Suprapubic skin (tissue), 4 donors: ENCODE measurements at regions not wholly inside any gene's neighbourhood (a gene's known extent, or its start where the extent isn't known, plus 50 kb on each side); places are given as distances from the start of the nearest gene placed in this dataset.
A peak's percentile ranks its signal among the peaks of the same experiment; 100 is the strongest.
"Not testable (repeated sequence)": the region's sequence is repeated elsewhere in the genome, so short reads cannot be mapped to it uniquely, and the experiment has no call there.

Experiments used
- DNase-seq, 2 donors: peaks; one replicate each; pipeline ENCODE4 v3.0.0-alpha.2; 2019; ENCODE audit warnings: low spot score in 2 of 2
- H3K27ac ChIP-seq: fragments of 200-600 bp; sonication (generic); one replicate; pipeline ENCODE4 v1.5.1; 2019
- H3K27me3 ChIP-seq: fragments of 200-600 bp; sonication (generic); one replicate; pipeline ENCODE4 v1.5.1; 2019
- H3K36me3 ChIP-seq: fragments of 200-600 bp; sonication (generic); one replicate; pipeline ENCODE4 v1.5.1; 2019
- H3K4me1 ChIP-seq: fragments of 200-600 bp; sonication (generic); one replicate; pipeline ENCODE4 v1.5.1; 2019
- H3K4me3 ChIP-seq: fragments of 200-600 bp; sonication (generic); one replicate; pipeline ENCODE4 v1.5.1; 2019; ENCODE audit warnings: mild to moderate bottlenecking
- H3K9me3 ChIP-seq: fragments of 200-600 bp; sonication (generic); one replicate; pipeline ENCODE4 v1.5.1; 2019
- CTCF ChIP-seq, 2 donors: fragments of 200-600 bp in 1 of 2; fragments of 450-650 bp in 1 of 2; sonication (generic) in 1 of 2; IDR thresholded peaks; one replicate each; pipeline ENCODE4 v1.5.1; 2016 to 2019; ENCODE audit warnings: antibody characterized with exemption in 2 of 2, mild to moderate bottlenecking in 1 of 2, moderate library complexity in 1 of 2
- EP300 ChIP-seq: sonication (generic); formaldehyde crosslinking; IDR thresholded peaks from one replicate; pipeline ENCODE4 v1.6.1; 2017; ENCODE audit warnings: antibody characterized with exemption
- POLR2A ChIP-seq, 2 donors: fragments of 450-650 bp; IDR thresholded peaks; one replicate each; pipeline ENCODE4 v1.6.1; 2017; ENCODE audit warnings: antibody characterized with exemption in 2 of 2, mild to moderate bottlenecking in 2 of 2, moderate library complexity in 2 of 2
- POLR2AphosphoS5 ChIP-seq, 3 donors: sonication (generic); formaldehyde crosslinking; IDR thresholded peaks; one replicate each; pipeline ENCODE4 v1.6.1; 2017; ENCODE audit warnings: antibody characterized with exemption in 3 of 3
- WGBS: methylation state at CpG from one replicate; pipeline ENCODE4 v1.1.5; 2018; 5-methylcytosine and 5-hydroxymethylcytosine counted together

GRCh38 chrX:109077788-109078187 lies 341.4 kb upstream of the IRS4 start:
- no peaks in the 10 kb centered on the region for H3K4me1 ChIP-seq
- no peak for DNase-seq
- WGBS, result 67% methylated on average over 1 of the region's 1 CpG

GRCh38 chrX:109054181-109054581 lies 317.8 kb upstream of the IRS4 start:
- not testable (repeated sequence) for H3K27ac ChIP-seq, H3K4me1 ChIP-seq, H3K36me3 ChIP-seq, H3K9me3 ChIP-seq, H3K27me3 ChIP-seq, H3K4me3 ChIP-seq
- DNase-seq, result peak in 1 of 2 donors; percentile 72
- WGBS, result 82% methylated on average over 26 of the region's 27 CpGs

More at GRCh38 chrX:109077788-109078187, 341.4 kb upstream of the IRS4 start:
- TF ChIP-seq POLR2AphosphoS5 (IDR thresholded peaks at IDR 0.05) (no peak), EP300 (no peak), CTCF (IDR thresholded peaks at IDR 0.05) (no peak), POLR2A (IDR thresholded peaks at IDR 0.05) (no peak)
- Histone ChIP-seq H3K36me3 (no peaks in the 10 kb centered on the region), H3K4me3 (no peak overlapping the region), H3K9me3 (no peaks in the 10 kb centered on the region), H3K27me3 (no peaks in the 10 kb centered on the region), H3K27ac (no peak overlapping the region)

GRCh38 chrX:109049903-109050302 lies 313.5 kb upstream of the IRS4 start:
- Histone ChIP-seq H3K4me1 (no peaks in the 10 kb centered on the region), H3K4me3 (no peak overlapping the region), H3K27ac (no peak overlapping the region), H3K9me3 (no peaks in the 10 kb centered on the region), H3K27me3 (no peaks in the 10 kb centered on the region), H3K36me3 (no peaks in the 10 kb centered on the region)
- no peak for TF ChIP-seq EP300
- no peak for TF ChIP-seq POLR2AphosphoS5 (IDR thresholded peaks at IDR 0.05)
- TF ChIP-seq CTCF (IDR thresholded peaks at IDR 0.05), result no peak
- TF ChIP-seq POLR2A (IDR thresholded peaks at IDR 0.05), result no peak
- no peak for DNase-seq
- WGBS, result 46% methylated on average over 2 of the region's 2 CpGs

- no peaks in the 10 kb centered on the region for H3K9me3 ChIP-seq
- WGBS, result 59% methylated on average over 2 of the region's 2 CpGs
- no peak for DNase-seq
- no peaks in the 10 kb centered on the region for H3K4me1 ChIP-seq
- H3K36me3 ChIP-seq, result no peaks in the 10 kb centered on the region
- H3K4me3 ChIP-seq, result no peak overlapping the region
- TF ChIP-seq EP300 (no peak), CTCF (IDR thresholded peaks at IDR 0.05) (no peak), POLR2A (IDR thresholded peaks at IDR 0.05) (no peak), POLR2AphosphoS5 (IDR thresholded peaks at IDR 0.05) (no peak)
- no peak overlapping the region for H3K27ac ChIP-seq
- H3K27me3 ChIP-seq, result no peaks in the 10 kb centered on the region
Measured at GRCh38 chrX:109049416-109049815, 313.1 kb upstream of the IRS4 start.

GRCh38 chrX:109040057-109040456 lies 303.7 kb upstream of the IRS4 start:
- Histone ChIP-seq H3K4me1 (no peaks in the 10 kb centered on the region), H3K27me3 (no peaks in the 10 kb centered on the region), H3K4me3 (no peak overlapping the region), H3K27ac (no peak overlapping the region), H3K9me3 (no peaks in the 10 kb centered on the region), H3K36me3 (no peaks in the 10 kb centered on the region)
- 35% methylated on average over 3 of the region's 3 CpGs for WGBS
- TF ChIP-seq CTCF (IDR thresholded peaks at IDR 0.05) (no peak), POLR2AphosphoS5 (IDR thresholded peaks at IDR 0.05) (no peak), POLR2A (IDR thresholded peaks at IDR 0.05) (no peak)
- no peak for DNase-seq

- no peak for DNase-seq
- TF ChIP-seq POLR2AphosphoS5 (IDR thresholded peaks at IDR 0.05) (no peak), EP300 (no peak), POLR2A (IDR thresholded peaks at IDR 0.05) (no peak), CTCF (IDR thresholded peaks at IDR 0.05) (no peak)
- no peaks in the 10 kb centered on the region for H3K27me3 ChIP-seq
- WGBS, result 64% methylated on average over 2 of the region's 2 CpGs
- no peak overlapping the region for H3K27ac ChIP-seq
- no peaks in the 10 kb centered on the region for H3K4me1 ChIP-seq
- H3K4me3 ChIP-seq, result no peak overlapping the region
- no peaks in the 10 kb centered on the region for H3K9me3 ChIP-seq
- H3K36me3 ChIP-seq, result no peaks in the 10 kb centered on the region
Measured at GRCh38 chrX:109036624-109037023, 300.3 kb upstream of the IRS4 start.
